DND-41 (cell line): ENCODE measurements at regions not wholly inside any gene's neighbourhood (a gene's known extent, or its start where the extent isn't known, plus 50 kb on each side); places are given as distances from the start of the nearest gene placed in this dataset.

Experiments
- ATAC-seq: fragments of 200-7000 bp; cut with Tn5 transposase; 3 replicates; pipeline ENCODE4 v1.9.1; 2021; ENCODE audit warnings: low read depth; ENCODE audit not compliant: insufficient read depth
- DNase-seq: peaks from one replicate; pipeline ENCODE4 v3.0.0-alpha.2; 2020
- H2AFZ ChIP-seq: 2 replicates; pipeline ENCODE4 v1.6.0; 2012; ENCODE audit warnings: low read depth, low read length
- H3K27ac ChIP-seq: 2 replicates; pipeline ENCODE4 v1.5.1; 2012; ENCODE audit warnings: low read length, inconsistent platforms
- H3K27me3 ChIP-seq: fragments of 200-600 bp; sonication (generic); 2 replicates; pipeline ENCODE4 v1.6.0; 2012; ENCODE audit warnings: low read length, mild to moderate bottlenecking, inconsistent platforms; ENCODE audit not compliant: insufficient read depth, poor library complexity
- H3K36me3 ChIP-seq: 2 replicates; pipeline ENCODE4 v1.5.1; 2012; ENCODE audit warnings: low read length, inconsistent platforms; ENCODE audit not compliant: insufficient read depth
- H3K4me1 ChIP-seq: 2 replicates; pipeline ENCODE4 v1.5.1; 2012; ENCODE audit warnings: mild to moderate bottlenecking, low read length; ENCODE audit not compliant: insufficient read depth
- H3K4me2 ChIP-seq: 2 replicates; pipeline ENCODE4 v1.6.0; 2012; ENCODE audit warnings: mild to moderate bottlenecking, moderate library complexity, low read length, inconsistent platforms; ENCODE audit not compliant: insufficient read depth
- H3K4me3 ChIP-seq, 2 experiments: fragments of 200-600 bp in 1 of 2; shearing (Covaris generic) in 1 of 2; 2 replicates each; pipeline ENCODE4 v1.5.1; 2012 to 2016; ENCODE audit warnings: inconsistent platforms in 2 of 2, low read length in 2 of 2, mild to moderate bottlenecking in 2 of 2, low read depth in 1 of 2, moderate library complexity in 1 of 2
- H3K79me2 ChIP-seq: 2 replicates; pipeline ENCODE4 v1.6.0; 2012; ENCODE audit warnings: low read length, inconsistent platforms; ENCODE audit not compliant: insufficient read depth
- H3K9ac ChIP-seq: 2 replicates; pipeline ENCODE4 v1.6.0; 2012; ENCODE audit warnings: low read depth, mild to moderate bottlenecking, inconsistent platforms, low read length, moderate library complexity
- H3K9me3 ChIP-seq: 2 replicates; pipeline ENCODE4 v1.5.1; 2012; ENCODE audit warnings: low read length, moderate library complexity, mild to moderate bottlenecking, inconsistent platforms; ENCODE audit not compliant: insufficient read depth, severe bottlenecking
- H4K20me1 ChIP-seq: 2 replicates; pipeline ENCODE4 v1.6.0; 2012; ENCODE audit warnings: low read length; ENCODE audit not compliant: insufficient read depth
- CTCF ChIP-seq: IDR thresholded peaks from 2 replicates; pipeline ENCODE4 v1.5.1; 2012; ENCODE audit warnings: borderline replicate concordance, low read length, moderate library complexity, mild to moderate bottlenecking; ENCODE audit not compliant: poor library complexity, severe bottlenecking; ENCODE audit errors: extremely low read depth
- EZH2 ChIP-seq: IDR thresholded peaks from 3 replicates; pipeline ENCODE4 v1.6.1; 2012; ENCODE audit warnings: borderline replicate concordance, low read depth, mild to moderate bottlenecking, moderate library complexity, low read length, inconsistent platforms; ENCODE audit not compliant: severe bottlenecking

- no peak for ATAC-seq
- Histone ChIP-seq H3K36me3 (no peaks in the 10 kb centered on the region), H3K4me2 (no peak overlapping the region), H3K27me3 (no peaks in the 10 kb centered on the region), H3K4me3 (no peak overlapping the region), H3K27ac (no peak overlapping the region), H3K9ac (no peak overlapping the region), H3K79me2 (no peaks in the 10 kb centered on the region), H3K4me1 (peaks cover 18% of the 10 kb centered on the region), H2AFZ (no peak overlapping the region), H4K20me1 (no peaks in the 10 kb centered on the region), H3K9me3 (no peaks in the 10 kb centered on the region)
- DNase-seq: no peak
- TF ChIP-seq CTCF: no peak
- no peak for TF ChIP-seq EZH2
Observed at GRCh38 chrX:42023122-42023521, 99.8 kb upstream of the CASK start.

GRCh38 chrX:42022158-42022557 is 98.8 kb upstream of the CASK start:
- Histone ChIP-seq H4K20me1 (no peaks in the 10 kb centered on the region), H3K79me2 (no peaks in the 10 kb centered on the region), H3K9ac (no peak overlapping the region), H3K4me1 (peaks cover 18% of the 10 kb centered on the region), H2AFZ (no peak overlapping the region), H3K27ac (no peak overlapping the region), H3K36me3 (no peaks in the 10 kb centered on the region), H3K9me3 (no peaks in the 10 kb centered on the region), H3K4me2 (no peak overlapping the region), H3K4me3 (no peak overlapping the region), H3K27me3 (no peaks in the 10 kb centered on the region)
- ATAC-seq (no peak), DNase-seq (no peak)
- no peak for TF ChIP-seq CTCF
- TF ChIP-seq EZH2: no peak

GRCh38 chrX:42021058-42021457 is 97.7 kb upstream of the CASK start:
- Histone ChIP-seq H4K20me1 (no peaks in the 10 kb centered on the region), H3K36me3 (no peaks in the 10 kb centered on the region), H3K9ac (no peak overlapping the region), H3K4me1 (peaks cover 18% of the 10 kb centered on the region), H3K27ac (peak overlapping the region; percentile 66; the same call in 1 of the 2 replicates), H3K4me2 (no peak overlapping the region), H3K9me3 (no peaks in the 10 kb centered on the region), H2AFZ (no peak overlapping the region), H3K27me3 (no peaks in the 10 kb centered on the region), H3K4me3 (no peak overlapping the region), H3K79me2 (no peaks in the 10 kb centered on the region)
- ATAC-seq (no peak), DNase-seq (no peak)
- TF ChIP-seq CTCF (no peak), EZH2 (no peak)

GRCh38 chrX:42020225-42020624 is 96.9 kb upstream of the CASK start:
- ATAC-seq (peak; percentile 94), DNase-seq (peak; percentile 24)
- no peak overlapping the region for H3K9ac ChIP-seq
- no peaks in the 10 kb centered on the region for H3K36me3 ChIP-seq
- H3K4me3 ChIP-seq: no peak overlapping the region
- H4K20me1 ChIP-seq: no peaks in the 10 kb centered on the region
- peak overlapping the region; percentile 39; the same call in 1 of the 2 replicates for H3K4me2 ChIP-seq
- H3K27me3 ChIP-seq: no peaks in the 10 kb centered on the region
- TF ChIP-seq EZH2 (no peak), CTCF (no peak)
- peaks cover 18% of the 10 kb centered on the region for H3K4me1 ChIP-seq
- peak overlapping the region; percentile 73 for H2AFZ ChIP-seq
- no peaks in the 10 kb centered on the region for H3K9me3 ChIP-seq
- no peaks in the 10 kb centered on the region for H3K79me2 ChIP-seq
- peak overlapping the region; percentile 66 for H3K27ac ChIP-seq
